WTC11 (cell line): ENCODE measurements at regions not wholly inside any gene's neighbourhood (a gene's known extent, or its start where the extent isn't known, plus 50 kb on each side); places are given as distances from the start of the nearest gene placed in this dataset.

Source experiments
- CDX4 ChIP-seq: fragments of 250-450 bp; sonication (Bioruptor Pico); IDR thresholded peaks from 2 replicates; pipeline ENCODE4 v1.9.0; 2021; ENCODE audit warnings: moderate library complexity, mild to moderate bottlenecking, inconsistent platforms, borderline replicate concordance
- CTCF ChIP-seq: fragments of 200-600 bp; IDR thresholded peaks from 2 replicates; pipeline ENCODE4 v1.8.0; 2022; ENCODE audit warnings: antibody characterized with exemption
- GABPB1 ChIP-seq: sonication (generic); formaldehyde crosslinking; IDR thresholded peaks from 2 replicates; pipeline ENCODE4 v1.8.1; 2023; ENCODE audit warnings: mild to moderate bottlenecking, missing genetic modification reagents

- TF ChIP-seq CDX4 (no peak), GABPB1 (CRISPR knock-in tag) (no peak), CTCF (no peak)
Observed at GRCh38 chr13:76440568-76440967, 445.6 kb downstream of the KCTD12 start.
